Neuronal stem cell (in vitro differentiated cells): ENCODE measurements at regions not wholly inside any gene's neighbourhood (a gene's known extent, or its start where the extent isn't known, plus 50 kb on each side); places are given as distances from the start of the nearest gene placed in this dataset.
A peak's percentile ranks its signal among the peaks of the same experiment; 100 is the strongest.

Experiments
- DNase-seq: peaks from one replicate; pipeline ENCODE4 v3.0.0-alpha.2; 2013; ENCODE audit warnings: low spot score
- H2AFZ ChIP-seq: one replicate; pipeline ENCODE4 v1.6.1; 2013; ENCODE audit warnings: mild to moderate bottlenecking, low read length, inconsistent platforms
- H2AK5ac ChIP-seq: 2 replicates; pipeline ENCODE4 v1.6.1; 2013; ENCODE audit warnings: low read depth, mild to moderate bottlenecking, inconsistent platforms, low read length, moderate library complexity, mixed read lengths
- H2BK120ac ChIP-seq: 2 replicates; pipeline ENCODE4 v1.6.1; 2013; ENCODE audit warnings: low read depth, mild to moderate bottlenecking, inconsistent platforms, low read length, moderate library complexity, mixed read lengths
- H2BK12ac ChIP-seq: one replicate; pipeline ENCODE4 v1.6.1; 2013; ENCODE audit warnings: low read length, inconsistent platforms
- H2BK15ac ChIP-seq: 2 replicates; pipeline ENCODE4 v1.6.1; 2013; ENCODE audit warnings: mild to moderate bottlenecking, low read length, inconsistent platforms, mixed read lengths
- H2BK5ac ChIP-seq: one replicate; pipeline ENCODE4 v1.6.1; 2013; ENCODE audit warnings: inconsistent platforms, mild to moderate bottlenecking, low read length, moderate library complexity
- H3K14ac ChIP-seq: one replicate; pipeline ENCODE4 v1.6.1; 2013; ENCODE audit warnings: low read length, inconsistent platforms
- H3K18ac ChIP-seq: 2 replicates; pipeline ENCODE4 v1.6.1; 2013; ENCODE audit warnings: low read length, inconsistent platforms
- H3K23ac ChIP-seq: 2 replicates; pipeline ENCODE4 v1.6.1; 2013; ENCODE audit warnings: low read depth, mild to moderate bottlenecking, mixed read lengths, low read length, inconsistent platforms; ENCODE audit not compliant: poor library complexity
- H3K27ac ChIP-seq: replicated peaks from 3 replicates; pipeline ENCODE4 v1.5.1; 2013; ENCODE audit warnings: low read length, inconsistent platforms
- H3K27me3 ChIP-seq, 3 experiments: 2 replicates each; pipeline ENCODE4 v1.6.1; 2013; ENCODE audit warnings: low read length in 3 of 3, mild to moderate bottlenecking in 2 of 3, inconsistent platforms in 1 of 3, low read depth in 1 of 3, mixed read lengths in 1 of 3, moderate library complexity in 1 of 3; ENCODE audit not compliant: control insufficient read depth in 3 of 3, insufficient read depth in 3 of 3
- H3K36me3 ChIP-seq, 2 donors: replicated peaks in 1 of 2; 2 replicates each; pipeline ENCODE4 v1.6.1; 2013; ENCODE audit warnings: low read length in 2 of 2; ENCODE audit not compliant: control insufficient read depth in 2 of 2, insufficient read depth in 2 of 2
- H3K4ac ChIP-seq: 2 replicates; pipeline ENCODE4 v1.6.1; 2013; ENCODE audit warnings: inconsistent platforms, mild to moderate bottlenecking, low read length, moderate library complexity
- H3K4me1 ChIP-seq, 2 donors: 1 replicate in 1 of 2; 2 replicates in 1 of 2; pipeline ENCODE4 v1.6.1; 2013; ENCODE audit warnings: low read length in 2 of 2, low read depth in 1 of 2; ENCODE audit not compliant: control insufficient read depth in 2 of 2, insufficient read depth in 1 of 2
- H3K4me2 ChIP-seq: one replicate; pipeline ENCODE4 v1.6.1; 2013; ENCODE audit warnings: mild to moderate bottlenecking, low read length, inconsistent platforms; ENCODE audit not compliant: insufficient read depth, poor library complexity, severe bottlenecking
- H3K4me3 ChIP-seq, 2 donors: 2 replicates each; pipeline ENCODE4 v1.5.1; 2013; ENCODE audit warnings: low read length in 2 of 2, mild to moderate bottlenecking in 2 of 2, inconsistent platforms in 1 of 2, moderate library complexity in 1 of 2
- H3K79me1 ChIP-seq: one replicate; pipeline ENCODE4 v1.6.1; 2013; ENCODE audit warnings: low read depth, mild to moderate bottlenecking, inconsistent platforms, low read length, moderate library complexity
- H3K9ac ChIP-seq: one replicate; pipeline ENCODE4 v1.6.1; 2013; ENCODE audit warnings: mild to moderate bottlenecking, low read depth, low read length, inconsistent platforms; ENCODE audit not compliant: poor library complexity
- H3K9me3 ChIP-seq, 2 donors: replicated peaks in 1 of 2; 2 replicates each; pipeline versions ENCODE3 to v1.6.1; 2013; ENCODE audit warnings: low read length in 2 of 2, mild to moderate bottlenecking in 2 of 2, inconsistent platforms in 1 of 2, low read depth in 1 of 2, mixed read lengths in 1 of 2, moderate library complexity in 1 of 2; ENCODE audit not compliant: control insufficient read depth in 2 of 2, insufficient read depth in 1 of 2
- H4K8ac ChIP-seq: one replicate; pipeline ENCODE4 v1.6.1; 2013; ENCODE audit warnings: low read depth, mild to moderate bottlenecking, inconsistent platforms, low read length, moderate library complexity
- H4K91ac ChIP-seq: one replicate; pipeline ENCODE4 v1.6.1; 2013; ENCODE audit warnings: low read length, low read depth, mild to moderate bottlenecking, inconsistent platforms; ENCODE audit not compliant: poor library complexity
- WGBS, 2 donors: extraction: QIAGEN DNeasy Blood & Tissue Kit; methylation state at CpG; one replicate each; pipeline ENCODE4 v1.1.7; 2013; ENCODE audit warnings: missing lambda C conversion rate in 2 of 2, mixed read lengths in 1 of 2; ENCODE audit not compliant: insufficient read length in 2 of 2, insufficient replicate concordance in 1 of 2; ENCODE audit errors: extremely low coverage in 2 of 2; 5-methylcytosine and 5-hydroxymethylcytosine counted together

DNA sequence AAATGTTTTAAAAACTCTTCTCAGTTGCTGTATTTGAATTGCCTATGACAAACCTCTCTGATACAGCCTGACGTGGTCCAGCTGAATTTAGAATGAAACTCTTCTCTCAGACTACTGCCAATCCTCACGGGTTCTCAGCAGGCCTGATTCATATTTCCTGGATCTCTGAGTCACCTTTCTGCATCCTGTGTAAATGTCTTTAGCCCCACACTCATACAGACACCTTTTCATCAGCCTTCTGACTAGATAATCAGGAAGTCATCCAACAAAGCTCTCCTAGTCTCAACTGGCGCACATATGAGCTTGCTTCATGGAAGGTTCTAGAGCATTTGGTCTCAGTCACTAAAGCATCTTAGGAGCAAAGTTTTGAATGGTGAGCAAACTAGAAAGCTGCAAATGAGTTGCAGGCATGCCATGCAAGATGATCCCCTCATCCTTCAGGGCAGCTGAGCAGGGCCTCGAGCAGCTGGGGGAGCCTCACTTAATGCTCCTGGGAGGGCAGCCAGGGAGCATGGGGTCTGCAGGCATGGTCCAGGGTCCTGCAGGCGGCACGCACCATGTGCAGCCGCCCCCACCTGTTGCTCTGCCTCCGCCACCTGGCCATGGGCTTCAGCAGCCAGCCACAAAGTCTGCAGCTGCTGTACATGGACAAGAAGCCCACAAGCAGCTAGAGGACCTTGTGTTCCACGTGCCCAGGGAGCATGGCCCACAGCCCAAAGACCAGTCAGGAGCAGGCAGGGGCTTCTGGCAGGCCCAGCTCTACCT is 182.8 kb downstream of the ARHGAP12 start:
- DNase-seq, result no peak
- H3K27ac ChIP-seq, result no peak overlapping the region
- WGBS, 2 donors, result no CpG with 5 or more reads among the region's 9 CpGs

DNA sequence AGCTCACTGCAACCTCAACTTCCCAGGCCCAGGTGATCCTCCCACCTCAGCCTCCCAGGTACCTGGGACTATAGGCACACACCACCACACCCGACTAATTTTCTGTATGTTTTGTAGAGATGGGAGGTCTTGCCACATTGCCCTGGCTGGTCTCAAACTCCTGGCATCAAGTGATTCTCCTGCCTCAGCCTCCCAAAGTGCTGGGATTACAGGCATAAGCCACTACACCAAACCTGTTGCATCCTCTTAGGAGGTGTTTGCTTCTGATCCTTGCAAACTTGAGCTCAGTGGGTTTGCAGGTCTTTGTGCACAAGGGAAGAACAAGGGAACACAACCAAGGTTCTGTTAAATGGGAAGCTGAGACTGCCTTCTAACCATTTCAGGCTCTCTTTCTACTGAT is 184.6 kb downstream of the ARHGAP12 start:
- H3K9ac ChIP-seq, result no peak overlapping the region
- H3K79me1 ChIP-seq, result no peaks in the 10 kb centered on the region
- H4K91ac ChIP-seq, result no peak overlapping the region
- no peak overlapping the region for H3K4me3 ChIP-seq
- no peak overlapping the region for H2AFZ ChIP-seq
- H2BK120ac ChIP-seq, result no peak overlapping the region
- no peak overlapping the region for H2AK5ac ChIP-seq
- H3K23ac ChIP-seq, result no peak overlapping the region
- peaks cover 2 to 3% of the 10 kb centered on the region in 2 donors for H3K4me1 ChIP-seq
- H3K14ac ChIP-seq, result no peak overlapping the region
- no peak overlapping the region for H2BK15ac ChIP-seq
- H3K4ac ChIP-seq, result no peak overlapping the region
- no peak overlapping the region for H3K4me2 ChIP-seq
- H3K27me3 ChIP-seq, result no peaks in the 10 kb centered on the region
- no peak overlapping the region for H3K27ac ChIP-seq
- no peak overlapping the region for H4K8ac ChIP-seq
- no CpG with 5 or more reads among the region's 1 CpG for WGBS, 2 donors
- no peak overlapping the region for H2BK12ac ChIP-seq
- H3K9me3 ChIP-seq, result no peaks in the 10 kb centered on the region
- no peak for DNase-seq
- no peak overlapping the region for H3K18ac ChIP-seq
- no peak overlapping the region for H2BK5ac ChIP-seq
- H3K36me3 ChIP-seq, result no peaks in the 10 kb centered on the region

More for the DNA sequence above, 182.8 kb downstream of the ARHGAP12 start:
- Histone ChIP-seq H3K4me2 (no peak overlapping the region), H2BK120ac (no peak overlapping the region), H2AFZ (no peak overlapping the region), H3K36me3 (no peaks in the 10 kb centered on the region), H3K23ac (no peak overlapping the region), H2BK5ac (no peak overlapping the region), H3K9me3 (no peaks in the 10 kb centered on the region), H3K4me3 (no peak overlapping the region), H4K8ac (peak overlapping the region; percentile 68), H2BK15ac (peak overlapping the region; percentile 38), H3K27me3 (no peaks in the 10 kb centered on the region), H3K9ac (no peak overlapping the region), H3K18ac (peak overlapping the region; percentile 76), H2AK5ac (no peak overlapping the region), H4K91ac (peak overlapping the region; percentile 67), H3K79me1 (no peaks in the 10 kb centered on the region), H3K4ac (no peak overlapping the region), H3K4me1 (peaks cover 13% of the 10 kb centered on the region in 2 donors), H2BK12ac (peak overlapping the region; percentile 47), H3K14ac (peak overlapping the region; percentile 85)

DNA sequence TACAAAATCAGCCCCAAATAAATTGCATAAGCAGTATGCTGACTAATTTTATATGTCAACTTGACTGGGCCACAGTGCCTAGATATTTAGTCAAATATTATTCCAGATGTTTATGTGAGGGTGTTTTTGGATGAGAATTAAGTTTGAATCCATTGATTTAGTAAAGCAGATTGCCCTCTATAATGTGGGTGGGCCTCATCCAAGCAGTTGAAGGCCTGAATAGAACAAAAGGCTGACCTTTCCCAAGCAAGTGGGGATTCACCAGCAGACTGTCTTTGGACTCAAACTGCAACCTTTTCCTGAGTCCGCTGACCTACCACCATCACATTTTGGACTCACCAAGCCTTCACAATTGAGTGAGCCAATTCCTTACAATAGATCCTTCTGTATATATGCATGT is 186.4 kb downstream of the ARHGAP12 start:
- Histone ChIP-seq H3K27me3 (no peaks in the 10 kb centered on the region), H3K23ac (no peak overlapping the region), H3K9ac (no peak overlapping the region), H4K8ac (no peak overlapping the region), H3K9me3 (no peaks in the 10 kb centered on the region), H2AFZ (no peak overlapping the region), H2BK15ac (no peak overlapping the region), H3K18ac (no peak overlapping the region), H2BK12ac (no peak overlapping the region), H3K79me1 (no peaks in the 10 kb centered on the region), H3K4me2 (no peak overlapping the region), H2BK120ac (no peak overlapping the region), H2AK5ac (no peak overlapping the region), H4K91ac (no peak overlapping the region), H3K4me1 (peaks cover 0 to 3% of the 10 kb centered on the region in 2 donors), H3K14ac (no peak overlapping the region), H3K27ac (no peak overlapping the region), H3K4ac (no peak overlapping the region), H3K36me3 (no peaks in the 10 kb centered on the region), H3K4me3 (no peak overlapping the region), H2BK5ac (no peak overlapping the region)
- no peak for DNase-seq
- WGBS, 2 donors, result no CpG with 5 or more reads among the region's 1 CpG

DNA sequence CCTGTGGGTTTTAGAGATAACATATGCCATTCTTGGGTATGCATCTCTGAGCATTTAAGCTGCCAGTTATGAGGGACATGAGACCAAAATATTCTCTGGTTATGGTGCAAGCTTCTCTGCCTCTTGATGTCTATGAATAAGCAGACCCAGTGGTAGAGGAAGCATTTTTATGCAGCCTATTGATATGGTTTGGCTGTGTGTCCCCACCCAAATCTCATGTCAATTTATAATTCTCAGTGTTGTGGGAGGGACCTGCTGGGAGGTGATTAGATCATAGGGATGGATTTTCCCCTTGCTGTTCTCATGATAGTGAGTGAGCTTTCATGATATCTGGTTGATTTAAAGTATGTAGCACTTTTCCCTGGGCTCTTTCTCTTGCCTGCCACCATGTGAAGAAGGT is 187.2 kb downstream of the ARHGAP12 start:
- H2AK5ac ChIP-seq, result no peak overlapping the region
- H3K4me3 ChIP-seq, result no peak overlapping the region
- no peak overlapping the region for H3K14ac ChIP-seq
- no peak overlapping the region for H3K4me2 ChIP-seq
- no peak overlapping the region for H2BK120ac ChIP-seq
- H3K36me3 ChIP-seq, result no peaks in the 10 kb centered on the region
- no peak overlapping the region for H3K18ac ChIP-seq
- no peak overlapping the region for H2BK5ac ChIP-seq
- no peaks in the 10 kb centered on the region for H3K79me1 ChIP-seq
- H2AFZ ChIP-seq, result no peak overlapping the region
- peaks cover 0 to 3% of the 10 kb centered on the region in 2 donors for H3K4me1 ChIP-seq
- no peak overlapping the region for H4K91ac ChIP-seq
- no peak overlapping the region for H3K27ac ChIP-seq
- no peak overlapping the region for H3K4ac ChIP-seq
- no peak overlapping the region for H2BK12ac ChIP-seq
- H3K27me3 ChIP-seq, result no peaks in the 10 kb centered on the region
- DNase-seq, result no peak
- no peak overlapping the region for H3K9ac ChIP-seq
- no peaks in the 10 kb centered on the region for H3K9me3 ChIP-seq
- no peak overlapping the region for H4K8ac ChIP-seq
- no peak overlapping the region for H3K23ac ChIP-seq
- no peak overlapping the region for H2BK15ac ChIP-seq
